ENCODE measurements at regions not wholly inside any gene's neighbourhood (a gene's known extent, or its start where the extent isn't known, plus 50 kb on each side); places are given as distances from the start of the nearest gene placed in this dataset.

DNA sequence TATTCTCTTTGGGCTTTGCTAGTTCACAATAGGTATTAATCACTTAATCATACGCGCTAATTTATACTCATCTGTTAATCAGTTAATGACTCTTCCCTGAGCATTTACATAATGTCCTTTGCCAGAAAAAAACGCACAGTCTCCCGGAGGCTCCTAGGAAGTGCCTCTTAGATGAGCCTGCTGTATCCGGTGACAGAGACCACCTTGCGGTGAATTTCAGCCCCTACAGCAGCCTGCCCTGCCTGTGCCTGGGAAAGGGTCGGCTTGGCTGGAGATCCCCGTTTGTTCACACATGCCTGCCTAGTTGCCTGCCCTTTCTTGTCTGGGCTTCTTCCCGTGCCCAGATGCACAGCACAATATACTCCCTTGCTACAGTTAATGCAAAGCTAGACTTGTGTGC, 152.9 kb downstream of the ZBTB18 start:
- Histone ChIP-seq H3K9me3 (ENCODE audit: insufficient read depth, low read depth, low read length) (no peaks in the 10 kb centered on the region), H3K9ac (ENCODE audit: low read depth, low read length, poor library complexity, severe bottlenecking) (no peak overlapping the region), H3K27me3 (ENCODE audit: insufficient read depth, low read length, poor library complexity, severe bottlenecking) (no peaks in the 10 kb centered on the region), H3K4me3 (ENCODE audit: low read length, poor library complexity, severe bottlenecking) (no peak overlapping the region), H3K4me2 (ENCODE audit: low read depth, low read length, poor library complexity, severe bottlenecking) (no peak overlapping the region), H2AFZ (ENCODE audit: low read length) (no peak overlapping the region), H3K79me2 (ENCODE audit: insufficient read depth, low read length) (no peaks in the 10 kb centered on the region), H3K9me2 (replicated peaks; ENCODE audit: low read depth, low read length) (no peaks in the 10 kb centered on the region), H3K36me3 (ENCODE audit: insufficient read depth, low read length) (no peaks in the 10 kb centered on the region), H3K4me1 (ENCODE audit: insufficient read depth, low read length, poor library complexity, severe bottlenecking) (no peaks in the 10 kb centered on the region), H4K20me1 (ENCODE audit: insufficient read depth, low read length, poor library complexity, severe bottlenecking) (no peaks in the 10 kb centered on the region), H3F3A (ENCODE audit: low read depth) (no peaks in the 10 kb centered on the region)
- no peak for TF ChIP-seq EZH2phosphoT487 (IDR thresholded peaks at IDR 0.05; ENCODE audit: borderline replicate concordance)
- TF ChIP-seq, protein P1, sequence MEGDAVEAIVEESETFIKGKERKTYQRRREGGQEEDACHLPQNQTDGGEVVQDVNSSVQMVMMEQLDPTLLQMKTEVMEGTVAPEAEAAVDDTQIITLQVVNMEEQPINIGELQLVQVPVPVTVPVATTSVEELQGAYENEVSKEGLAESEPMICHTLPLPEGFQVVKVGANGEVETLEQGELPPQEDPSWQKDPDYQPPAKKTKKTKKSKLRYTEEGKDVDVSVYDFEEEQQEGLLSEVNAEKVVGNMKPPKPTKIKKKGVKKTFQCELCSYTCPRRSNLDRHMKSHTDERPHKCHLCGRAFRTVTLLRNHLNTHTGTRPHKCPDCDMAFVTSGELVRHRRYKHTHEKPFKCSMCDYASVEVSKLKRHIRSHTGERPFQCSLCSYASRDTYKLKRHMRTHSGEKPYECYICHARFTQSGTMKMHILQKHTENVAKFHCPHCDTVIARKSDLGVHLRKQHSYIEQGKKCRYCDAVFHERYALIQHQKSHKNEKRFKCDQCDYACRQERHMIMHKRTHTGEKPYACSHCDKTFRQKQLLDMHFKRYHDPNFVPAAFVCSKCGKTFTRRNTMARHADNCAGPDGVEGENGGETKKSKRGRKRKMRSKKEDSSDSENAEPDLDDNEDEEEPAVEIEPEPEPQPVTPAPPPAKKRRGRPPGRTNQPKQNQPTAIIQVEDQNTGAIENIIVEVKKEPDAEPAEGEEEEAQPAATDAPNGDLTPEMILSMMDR (conservative IDR thresholded peaks at IDR 0.05; ENCODE audit: low read length): no peak

DNA sequence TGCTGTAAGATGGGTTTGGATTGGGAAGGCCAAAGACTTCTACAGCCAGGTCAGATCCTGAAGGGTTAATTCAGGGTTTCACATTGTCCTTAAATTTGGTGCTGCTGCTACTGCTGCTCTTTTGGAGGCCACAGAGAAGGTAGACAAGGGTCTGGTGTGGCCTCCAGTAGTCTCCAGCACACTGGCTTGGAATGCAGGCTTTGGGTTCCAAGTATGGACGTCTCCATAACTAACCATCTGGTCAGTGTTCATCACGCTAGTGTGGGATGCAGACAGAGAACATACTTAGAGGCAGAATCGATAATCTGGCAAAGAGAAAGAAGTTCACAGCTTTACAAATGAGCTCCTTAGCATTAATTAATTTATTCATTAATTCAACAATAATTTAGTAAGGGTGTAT, 154.1 kb downstream of the ZBTB18 start:
- Histone ChIP-seq H3K4me1 (ENCODE audit: insufficient read depth, low read length, poor library complexity, severe bottlenecking) (no peaks in the 10 kb centered on the region), H3K27me3 (ENCODE audit: insufficient read depth, low read length, poor library complexity, severe bottlenecking) (no peaks in the 10 kb centered on the region), H3F3A (ENCODE audit: low read depth) (no peaks in the 10 kb centered on the region), H3K9me2 (replicated peaks; ENCODE audit: low read depth, low read length) (no peaks in the 10 kb centered on the region), H4K20me1 (ENCODE audit: insufficient read depth, low read length, poor library complexity, severe bottlenecking) (no peaks in the 10 kb centered on the region), H3K4me3 (ENCODE audit: low read length, poor library complexity, severe bottlenecking) (no peak overlapping the region), H3K9me3 (ENCODE audit: insufficient read depth, low read depth, low read length) (no peaks in the 10 kb centered on the region), H2AFZ (ENCODE audit: low read length) (no peak overlapping the region), H3K9ac (ENCODE audit: low read depth, low read length, poor library complexity, severe bottlenecking) (no peak overlapping the region), H3K36me3 (ENCODE audit: insufficient read depth, low read length) (no peaks in the 10 kb centered on the region), H3K4me2 (ENCODE audit: low read depth, low read length, poor library complexity, severe bottlenecking) (no peak overlapping the region), H3K79me2 (ENCODE audit: insufficient read depth, low read length) (no peaks in the 10 kb centered on the region)
- TF ChIP-seq, protein P1 (conservative IDR thresholded peaks at IDR 0.05; ENCODE audit: low read length): no peak
- TF ChIP-seq EZH2phosphoT487 (IDR thresholded peaks at IDR 0.05; ENCODE audit: borderline replicate concordance): no peak

DNA sequence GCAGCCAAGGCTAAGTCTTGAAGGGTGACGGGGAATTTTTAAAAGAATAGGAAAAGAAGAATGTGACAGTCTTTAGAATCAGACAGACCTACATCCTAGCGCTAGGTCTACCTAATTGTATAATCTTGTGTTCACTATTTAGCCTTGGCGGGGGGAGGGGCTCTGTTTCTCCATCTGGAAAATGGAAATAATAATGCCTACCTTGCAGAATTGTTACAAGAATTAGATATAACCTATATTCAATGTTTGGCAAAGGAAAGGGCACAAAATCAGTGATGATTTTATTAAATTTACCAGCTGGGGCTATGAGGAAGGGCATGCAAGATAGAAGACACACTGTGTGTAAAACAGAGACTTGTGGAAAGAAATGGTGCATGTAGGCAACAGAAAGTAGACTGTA, 154.8 kb downstream of the ZBTB18 start:
- no peaks in the 10 kb centered on the region for H3K9me3 ChIP-seq (ENCODE audit: insufficient read depth, low read depth, low read length)
- H3K36me3 ChIP-seq (ENCODE audit: insufficient read depth, low read length): no peaks in the 10 kb centered on the region
- no peaks in the 10 kb centered on the region for H3K27me3 ChIP-seq (ENCODE audit: insufficient read depth, low read length, poor library complexity, severe bottlenecking)
- H3K4me3 ChIP-seq (ENCODE audit: low read length, poor library complexity, severe bottlenecking): no peak overlapping the region
- H3F3A ChIP-seq (ENCODE audit: low read depth): no peaks in the 10 kb centered on the region
- no peaks in the 10 kb centered on the region for H3K4me1 ChIP-seq (ENCODE audit: insufficient read depth, low read length, poor library complexity, severe bottlenecking)
- H2AFZ ChIP-seq (ENCODE audit: low read length): no peak overlapping the region
- H3K4me2 ChIP-seq (ENCODE audit: low read depth, low read length, poor library complexity, severe bottlenecking): no peak overlapping the region
- H3K9ac ChIP-seq (ENCODE audit: low read depth, low read length, poor library complexity, severe bottlenecking): no peak overlapping the region
- no peak for TF ChIP-seq EZH2phosphoT487 (IDR thresholded peaks at IDR 0.05; ENCODE audit: borderline replicate concordance)
- TF ChIP-seq, protein P1 (conservative IDR thresholded peaks at IDR 0.05; ENCODE audit: low read length): no peak
- H4K20me1 ChIP-seq (ENCODE audit: insufficient read depth, low read length, poor library complexity, severe bottlenecking): no peaks in the 10 kb centered on the region
- no peaks in the 10 kb centered on the region for H3K79me2 ChIP-seq (ENCODE audit: insufficient read depth, low read length)
- no peaks in the 10 kb centered on the region for H3K9me2 ChIP-seq (replicated peaks; ENCODE audit: low read depth, low read length)

All from Loucy (cell line).